GM12872 (cell line): ENCODE measurements at regions not wholly inside any gene's neighbourhood (a gene's known extent, or its start where the extent isn't known, plus 50 kb on each side); places are given as distances from the start of the nearest gene placed in this dataset.
A peak's percentile ranks its signal among the peaks of the same experiment; 100 is the strongest.

Source experiments
- TF ChIP-seq, protein P1 (sequence below): IDR thresholded peaks from 3 replicates; pipeline ENCODE4 v1.5.1; 2011; ENCODE audit warnings: low read depth, mild to moderate bottlenecking, low read length, moderate library complexity; ENCODE audit not compliant: insufficient read depth

DNA sequence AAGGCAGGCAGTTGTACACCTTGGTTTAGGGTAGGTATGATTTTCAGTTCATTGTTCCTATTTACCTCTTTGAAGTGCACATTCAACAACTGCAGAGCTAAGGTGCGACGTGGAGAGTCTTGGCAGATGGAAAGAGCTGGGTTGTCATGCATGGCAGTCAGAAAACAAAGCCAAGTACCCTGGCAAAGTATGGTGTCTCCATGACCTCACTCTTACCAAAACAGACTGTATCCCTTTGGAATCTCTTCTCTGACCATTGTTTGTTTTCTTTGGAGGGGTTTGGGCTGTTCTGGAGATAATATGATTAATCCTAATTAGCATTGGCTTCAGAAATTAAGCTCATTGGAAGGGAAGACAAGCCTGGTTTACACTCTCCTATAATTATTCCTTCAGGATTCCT is 665.7 kb downstream of the DNAH5 start:
- TF ChIP-seq, protein P1, sequence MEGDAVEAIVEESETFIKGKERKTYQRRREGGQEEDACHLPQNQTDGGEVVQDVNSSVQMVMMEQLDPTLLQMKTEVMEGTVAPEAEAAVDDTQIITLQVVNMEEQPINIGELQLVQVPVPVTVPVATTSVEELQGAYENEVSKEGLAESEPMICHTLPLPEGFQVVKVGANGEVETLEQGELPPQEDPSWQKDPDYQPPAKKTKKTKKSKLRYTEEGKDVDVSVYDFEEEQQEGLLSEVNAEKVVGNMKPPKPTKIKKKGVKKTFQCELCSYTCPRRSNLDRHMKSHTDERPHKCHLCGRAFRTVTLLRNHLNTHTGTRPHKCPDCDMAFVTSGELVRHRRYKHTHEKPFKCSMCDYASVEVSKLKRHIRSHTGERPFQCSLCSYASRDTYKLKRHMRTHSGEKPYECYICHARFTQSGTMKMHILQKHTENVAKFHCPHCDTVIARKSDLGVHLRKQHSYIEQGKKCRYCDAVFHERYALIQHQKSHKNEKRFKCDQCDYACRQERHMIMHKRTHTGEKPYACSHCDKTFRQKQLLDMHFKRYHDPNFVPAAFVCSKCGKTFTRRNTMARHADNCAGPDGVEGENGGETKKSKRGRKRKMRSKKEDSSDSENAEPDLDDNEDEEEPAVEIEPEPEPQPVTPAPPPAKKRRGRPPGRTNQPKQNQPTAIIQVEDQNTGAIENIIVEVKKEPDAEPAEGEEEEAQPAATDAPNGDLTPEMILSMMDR = no peak

DNA sequence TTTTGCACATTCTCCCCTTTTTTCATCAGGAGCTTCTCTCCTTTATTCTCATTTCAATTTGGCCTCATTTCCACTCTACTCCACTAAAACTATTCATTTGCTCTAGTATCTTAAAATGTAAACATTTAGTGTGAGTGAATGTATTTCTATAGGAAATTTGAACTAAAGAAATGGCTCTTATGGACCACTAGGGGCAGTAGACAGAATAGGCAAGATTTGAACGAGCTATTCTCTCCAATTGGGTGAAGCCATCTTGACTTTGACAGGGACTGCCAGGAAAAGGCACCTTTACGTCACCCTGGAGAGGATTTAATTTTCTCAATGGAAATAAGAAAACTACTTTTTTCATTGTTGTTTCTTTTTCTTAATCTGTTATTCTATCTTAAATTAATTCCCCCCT is 666.3 kb downstream of the DNAH5 start:
- TF ChIP-seq, protein P1 = peak; percentile 41

DNA sequence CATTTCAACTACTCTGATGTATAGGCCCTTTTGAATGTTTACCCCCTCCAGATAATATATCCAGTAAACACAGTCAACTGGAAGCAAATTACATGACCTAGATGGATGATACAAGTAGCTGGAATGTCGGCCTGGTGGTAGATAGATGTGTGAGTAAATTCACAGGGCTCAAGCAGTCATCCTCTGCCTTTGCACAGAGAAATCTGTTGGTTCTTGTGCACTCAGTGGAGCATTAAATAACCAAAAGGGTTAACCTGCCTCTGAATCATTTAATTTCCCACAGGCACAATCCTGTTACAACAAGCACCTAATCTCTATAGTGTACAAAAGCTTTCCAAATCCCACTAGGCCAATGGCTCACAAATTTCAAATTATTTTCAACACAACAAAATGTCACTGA is 668.3 kb downstream of the DNAH5 start:
- TF ChIP-seq, protein P1 = no peak

DNA sequence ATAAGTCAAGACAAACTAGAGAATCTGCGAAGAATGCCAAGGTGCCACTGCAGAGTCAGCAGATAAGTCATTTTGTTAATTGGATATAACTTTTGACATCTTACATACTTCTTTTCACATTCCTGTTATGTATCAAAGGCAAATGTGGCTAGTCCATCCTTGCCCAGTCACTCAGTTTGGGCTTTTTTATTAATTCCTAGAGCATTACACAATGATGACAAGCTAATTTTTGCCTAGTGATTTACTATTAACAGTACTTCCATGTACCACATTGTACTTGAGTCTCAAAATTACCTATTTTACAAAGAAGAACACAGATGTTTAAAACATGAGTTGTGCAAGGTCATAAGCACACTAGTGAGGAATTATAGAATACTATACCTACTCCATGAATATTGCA is 680.8 kb downstream of the DNAH5 start:
- TF ChIP-seq, protein P1 = no peak

DNA sequence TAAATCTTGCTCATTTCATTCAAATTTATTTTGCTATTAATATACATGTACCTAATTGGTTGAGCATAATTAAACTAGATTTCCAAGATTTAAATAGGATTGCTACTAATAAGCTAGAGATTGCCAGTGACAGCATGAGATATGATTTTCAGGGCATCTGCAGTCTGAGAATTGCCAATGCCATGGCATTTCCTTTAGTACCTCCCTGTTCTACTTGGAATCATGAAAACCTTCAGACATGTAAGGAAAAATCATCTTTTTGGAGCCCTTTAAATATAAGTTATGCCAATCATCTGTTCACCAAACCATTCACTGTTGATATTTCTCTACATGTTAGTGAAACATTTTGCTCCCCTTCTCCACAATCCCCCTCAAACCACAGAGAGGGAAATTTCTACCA is 691.4 kb downstream of the DNAH5 start:
- TF ChIP-seq, protein P1 = no peak

DNA sequence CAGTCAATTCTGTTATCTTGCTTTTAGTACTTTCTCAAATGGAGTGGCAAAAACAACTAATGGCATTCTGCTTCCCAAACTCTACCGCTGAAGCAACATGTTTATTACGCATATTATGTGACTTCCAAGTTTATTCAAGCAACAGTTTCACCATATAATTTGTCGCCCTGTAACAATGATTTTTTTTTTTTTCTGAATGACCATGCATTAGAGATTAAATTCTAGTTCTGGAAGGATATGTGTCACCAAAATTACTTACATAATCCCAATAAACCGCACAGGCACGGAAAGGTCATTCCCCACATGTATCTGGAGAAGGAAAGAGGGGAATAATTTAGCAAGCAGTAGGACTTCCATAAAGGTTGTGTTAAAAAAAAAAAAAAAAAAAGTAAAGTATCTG is 691.8 kb downstream of the DNAH5 start:
- TF ChIP-seq, protein P1 = no peak

DNA sequence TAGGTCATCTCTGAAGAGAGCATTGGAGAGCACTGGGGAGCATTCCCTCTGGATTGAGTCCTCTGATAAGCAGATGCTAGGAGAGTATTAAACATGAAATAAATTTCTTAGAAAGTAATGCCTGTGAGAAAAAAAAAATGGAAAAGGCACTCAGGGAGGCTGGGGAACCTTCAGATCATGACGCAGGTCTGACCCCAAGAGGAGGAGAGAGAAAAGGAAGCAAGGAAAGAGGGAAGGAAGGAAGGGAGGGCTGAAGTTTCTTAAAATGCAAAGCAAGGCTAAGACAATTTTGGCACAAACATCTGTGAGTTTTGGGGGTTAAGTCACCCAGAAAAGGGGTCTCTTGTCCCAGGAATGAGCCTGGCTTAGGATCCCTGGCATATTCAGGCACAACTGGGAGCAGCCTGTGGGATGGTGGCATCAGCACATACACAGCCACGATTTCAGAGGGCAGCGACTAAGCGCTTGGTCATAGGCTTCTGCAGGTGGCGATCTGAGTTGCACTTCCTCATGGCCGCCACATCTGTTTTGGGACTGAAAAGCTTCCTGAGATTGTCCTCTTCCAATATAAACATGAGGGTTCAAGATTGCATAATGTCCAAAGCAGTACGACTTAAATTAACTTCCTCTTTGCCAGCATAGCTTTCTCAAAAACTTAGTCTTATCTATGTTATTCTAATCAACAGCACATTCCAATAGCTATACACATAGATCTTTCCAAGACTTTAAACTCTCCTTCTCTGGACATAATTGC is 692.7 kb downstream of the DNAH5 start:
- TF ChIP-seq, protein P1 = no peak
